ENCODE measurements at regions not wholly inside any gene's neighbourhood (a gene's known extent, or its start where the extent isn't known, plus 50 kb on each side); places are given as distances from the start of the nearest gene placed in this dataset.

DNA sequence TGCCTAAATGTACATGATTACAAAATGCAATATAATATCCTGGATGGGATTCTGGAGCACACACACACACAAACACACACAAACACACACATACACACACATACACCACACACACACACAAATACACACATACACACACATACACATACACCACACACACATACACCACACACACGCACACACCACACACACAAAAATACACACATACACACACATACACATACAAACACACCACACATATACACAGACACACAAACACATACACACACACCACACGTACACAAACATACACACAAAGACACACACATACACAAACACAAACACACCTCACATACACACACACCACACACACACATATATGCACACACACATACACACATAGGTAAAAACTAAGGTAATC, 134.6 kb upstream of the SYNDIG1 start:
- DNase-seq (ENCODE audit: low read depth in 2 of 2), result no peak

DNA sequence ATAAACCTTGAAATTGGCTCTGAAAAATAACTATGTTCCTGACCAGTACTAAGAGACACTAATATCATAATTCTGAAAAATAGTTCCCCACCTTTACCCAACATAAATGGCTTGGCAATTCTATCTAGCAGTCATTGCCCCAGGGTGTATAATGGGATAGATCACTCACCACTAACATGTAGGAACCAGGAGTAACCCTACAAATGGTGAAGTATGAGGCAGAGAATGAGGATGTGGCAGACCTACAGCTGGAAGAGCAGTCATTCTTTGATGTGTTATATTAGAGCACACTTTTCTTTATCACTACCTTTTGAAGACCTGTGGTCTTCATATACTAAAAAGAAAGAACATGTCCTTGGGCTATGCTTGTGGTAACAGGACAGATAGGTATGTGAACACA, 136.5 kb upstream of the SYNDIG1 start:
- DNase-seq (ENCODE audit: low read depth in 2 of 2), result no peak

DNA sequence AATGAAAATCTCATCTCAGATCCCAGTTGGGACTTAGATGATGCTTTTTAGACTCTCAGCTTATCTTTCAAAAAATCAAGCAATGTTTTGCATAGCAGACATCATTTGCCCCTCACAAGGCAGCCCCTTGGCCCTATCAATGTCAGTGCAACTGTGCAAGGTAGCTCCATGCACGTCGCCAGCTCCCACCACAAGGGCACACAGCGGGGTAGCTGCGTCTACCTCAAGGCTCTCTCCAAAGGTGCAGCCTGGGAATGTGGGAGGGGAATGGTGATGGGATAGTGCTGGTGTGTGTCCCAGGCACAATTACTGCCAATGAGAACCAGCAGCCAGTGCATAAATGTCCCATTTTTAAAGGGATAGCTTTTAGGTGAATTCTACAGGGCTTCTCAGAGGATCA, 137.5 kb upstream of the SYNDIG1 start:
- no peak for DNase-seq (ENCODE audit: low read depth in 2 of 2)

DNA sequence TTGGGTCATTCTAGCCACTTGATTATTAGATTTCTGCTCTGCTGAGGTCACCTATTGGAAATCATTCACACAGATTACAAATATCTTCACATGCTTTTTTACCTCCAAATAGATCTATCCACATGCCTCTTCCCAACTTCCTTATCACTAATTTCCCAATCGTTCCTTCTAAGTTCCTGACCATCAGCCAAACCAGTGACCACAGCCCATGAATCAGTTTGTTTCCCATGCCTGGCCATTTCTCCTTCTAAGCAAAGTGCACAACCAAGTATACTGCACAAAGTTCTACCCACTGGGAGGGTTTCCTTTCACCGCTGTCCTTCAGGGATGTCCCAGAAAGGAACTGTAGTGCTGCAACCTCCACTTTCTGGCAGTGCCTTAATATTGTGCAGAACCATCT, 140.5 kb upstream of the SYNDIG1 start:
- no peak for DNase-seq (ENCODE audit: low read depth in 2 of 2)

DNA sequence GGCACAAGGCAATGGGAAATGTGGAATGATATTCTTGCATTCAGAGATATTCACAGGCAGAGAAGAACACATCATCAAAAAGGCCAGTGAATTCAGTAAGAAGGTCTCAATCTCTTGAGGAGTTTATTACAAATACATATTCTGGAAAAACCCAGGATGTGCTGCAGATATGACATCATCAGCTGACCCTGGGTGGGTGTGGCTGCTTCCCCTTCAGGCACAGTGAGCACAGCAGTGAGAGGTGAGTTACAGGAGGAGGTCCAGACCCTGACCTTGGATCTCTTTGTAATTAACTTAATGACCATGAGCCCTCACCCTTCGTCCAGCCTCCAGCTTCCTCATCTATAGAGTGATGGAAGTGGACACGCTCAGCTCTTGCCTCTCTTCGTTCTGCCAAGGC, 147.5 kb upstream of the SYNDIG1 start:
- no peak for DNase-seq (ENCODE audit: low read depth in 2 of 2)

DNA sequence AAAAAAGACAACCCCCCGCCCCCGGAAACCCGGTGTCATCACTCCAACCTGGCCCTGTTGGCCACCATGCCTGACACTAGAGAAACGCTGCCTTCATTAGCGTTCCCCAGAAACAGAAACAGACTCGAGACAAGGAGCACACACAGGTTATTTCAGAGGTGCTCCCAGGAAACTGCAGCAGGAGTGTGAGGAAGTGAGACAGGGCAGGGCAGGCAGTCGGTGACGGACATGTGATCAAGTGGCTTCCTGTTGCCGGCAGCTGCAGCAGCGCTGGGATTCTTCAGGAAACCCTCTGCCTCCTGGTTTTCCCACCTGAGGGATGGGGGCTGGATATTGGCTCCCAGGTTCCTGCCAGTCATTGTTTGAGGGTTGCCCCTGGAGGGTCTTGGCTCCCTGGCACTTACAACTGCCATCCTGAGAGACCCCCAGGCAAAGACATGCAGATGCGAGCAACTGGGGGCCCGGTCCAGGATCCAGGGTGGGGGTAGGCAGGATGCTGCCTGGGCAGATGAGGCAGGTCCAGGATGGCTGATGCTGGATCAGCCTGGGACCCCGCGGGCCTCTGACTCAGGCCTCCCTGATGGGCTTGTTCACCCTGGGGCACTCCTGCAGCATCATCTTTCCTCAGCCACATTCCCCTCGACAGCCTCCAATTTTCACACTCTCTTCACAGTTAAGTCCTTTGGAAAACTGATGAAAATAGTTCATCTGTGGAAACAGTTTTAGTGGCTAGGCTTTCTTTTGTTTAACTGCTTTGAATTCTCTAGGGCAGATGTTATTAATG, 150.7 kb upstream of the SYNDIG1 start:
- DNase-seq (ENCODE audit: low read depth in 2 of 2), result no peak

DNA sequence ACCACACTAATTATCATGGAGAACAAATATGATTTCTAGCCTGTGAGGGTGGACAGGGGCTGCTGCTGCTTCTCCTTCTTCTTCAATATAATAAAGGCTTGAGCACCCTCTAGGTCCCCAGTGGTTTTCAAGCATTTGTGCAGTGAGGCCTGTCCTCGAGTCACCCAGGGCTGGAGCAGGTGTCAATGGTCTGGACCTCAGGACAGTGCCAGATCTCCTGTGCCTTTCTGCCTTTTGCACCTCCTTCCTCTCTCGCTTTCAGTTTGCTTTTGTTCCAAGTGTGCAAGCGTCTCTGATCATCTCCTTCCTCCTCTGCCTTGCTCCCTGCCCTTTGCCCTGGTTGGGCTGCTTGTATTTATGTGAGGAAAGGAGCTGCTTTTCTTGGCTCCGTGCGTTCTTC, 152.2 kb upstream of the SYNDIG1 start:
- no peak for DNase-seq (ENCODE audit: low read depth in 2 of 2)

DNA sequence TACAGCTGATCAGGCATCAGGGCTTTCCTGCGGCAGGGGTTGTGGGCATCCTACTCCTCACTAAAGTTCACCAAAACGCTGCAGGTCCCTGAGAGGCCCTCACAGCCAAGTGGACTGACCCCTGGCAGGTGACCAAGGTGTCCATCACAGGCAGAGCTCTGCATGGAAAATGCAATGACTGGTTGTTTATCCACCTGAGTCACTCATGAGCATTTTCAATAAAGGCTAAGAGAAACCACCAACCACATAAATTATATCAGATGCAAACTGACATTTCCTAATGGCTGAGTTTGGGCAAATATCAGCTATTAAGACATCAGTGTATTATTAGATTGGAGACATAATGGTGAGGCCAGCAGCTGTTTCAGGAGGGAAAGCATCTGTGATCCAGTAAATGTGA, 152.7 kb upstream of the SYNDIG1 start:
- no peak for DNase-seq (ENCODE audit: low read depth in 2 of 2)

DNA sequence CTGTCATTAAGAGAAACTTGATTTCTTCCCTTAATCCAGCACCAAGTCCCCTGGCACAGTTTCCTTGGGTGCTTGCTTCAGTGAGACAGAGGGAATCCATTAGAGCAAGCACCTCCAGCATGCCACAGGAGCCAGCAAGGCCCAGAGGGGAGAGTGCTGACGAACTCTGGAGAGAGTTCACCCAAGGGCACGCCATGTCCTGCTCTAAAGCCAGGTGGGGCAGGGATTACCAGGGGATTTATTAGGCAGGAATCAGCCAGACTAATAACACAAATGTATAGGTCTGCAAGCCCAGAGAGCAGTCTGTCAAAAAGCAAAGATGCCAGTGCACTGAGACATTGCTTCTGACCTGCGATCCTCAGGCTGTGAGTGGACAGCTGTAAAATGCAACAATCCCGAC, 155.4 kb upstream of the SYNDIG1 start:
- DNase-seq (ENCODE audit: low read depth in 2 of 2), result no peak

DNA sequence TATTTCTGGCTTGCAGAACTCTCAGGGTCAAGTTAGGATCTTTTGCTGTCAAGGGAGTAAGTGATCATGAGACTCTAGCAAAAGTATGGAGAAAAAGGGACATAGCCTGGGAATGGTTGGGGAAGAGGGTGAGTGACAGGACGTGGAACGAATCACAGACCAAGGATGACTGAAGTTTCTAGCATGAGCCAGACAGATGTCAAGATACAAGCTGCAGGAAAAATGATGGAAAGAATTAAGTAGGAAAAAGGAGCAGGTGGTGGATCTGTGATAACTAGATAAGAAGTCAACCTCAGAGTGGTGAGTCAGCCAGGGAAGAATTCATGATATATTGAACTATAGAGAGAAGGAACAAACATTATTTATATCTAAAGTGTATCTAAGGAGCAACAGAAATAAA, 159.8 kb upstream of the SYNDIG1 start:
- peak in 1 of 2 experiments; percentile 3 for DNase-seq (ENCODE audit: low read depth in 2 of 2)

DNA sequence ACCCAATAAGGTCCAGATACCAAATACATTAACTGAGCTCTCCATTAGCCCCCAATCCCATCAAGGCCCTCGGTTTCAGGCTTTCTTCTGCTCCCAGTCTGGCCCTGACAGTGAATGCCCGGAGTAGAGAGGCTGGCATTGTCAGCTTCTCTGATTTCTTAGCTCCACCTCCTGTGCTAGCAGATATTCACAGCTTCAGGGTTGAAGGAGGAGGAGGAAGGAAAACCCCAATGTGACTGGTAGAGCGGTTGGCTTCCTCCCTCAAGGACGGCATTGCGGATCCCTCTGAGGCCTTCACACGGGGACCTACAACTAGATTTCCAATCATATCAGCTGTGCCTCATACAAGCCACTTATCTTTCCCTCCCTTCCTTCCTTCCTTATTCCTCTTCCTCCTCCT, 164.1 kb upstream of the SYNDIG1 start:
- DNase-seq (ENCODE audit: low read depth in 2 of 2), result no peak

DNA sequence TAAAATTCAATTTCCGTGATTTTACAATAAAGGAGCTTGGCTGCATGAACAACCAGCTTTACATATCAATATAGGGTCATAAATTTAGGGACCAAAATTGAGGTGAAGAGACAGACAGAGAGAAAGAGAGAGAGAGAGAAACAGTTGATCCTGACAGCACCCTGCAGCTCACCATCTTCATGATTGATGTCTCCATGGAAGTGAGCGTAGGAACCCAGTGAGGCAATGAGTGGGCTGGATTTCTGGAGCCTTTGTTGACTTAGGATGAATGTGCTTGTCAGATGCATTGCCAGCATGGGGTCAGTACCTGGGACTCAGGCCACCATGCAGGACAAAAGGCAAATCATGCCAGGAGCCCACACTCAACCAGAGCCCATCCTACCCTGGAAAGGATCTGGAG, 165.1 kb upstream of the SYNDIG1 start:
- DNase-seq (ENCODE audit: low read depth in 2 of 2), result no peak

DNA sequence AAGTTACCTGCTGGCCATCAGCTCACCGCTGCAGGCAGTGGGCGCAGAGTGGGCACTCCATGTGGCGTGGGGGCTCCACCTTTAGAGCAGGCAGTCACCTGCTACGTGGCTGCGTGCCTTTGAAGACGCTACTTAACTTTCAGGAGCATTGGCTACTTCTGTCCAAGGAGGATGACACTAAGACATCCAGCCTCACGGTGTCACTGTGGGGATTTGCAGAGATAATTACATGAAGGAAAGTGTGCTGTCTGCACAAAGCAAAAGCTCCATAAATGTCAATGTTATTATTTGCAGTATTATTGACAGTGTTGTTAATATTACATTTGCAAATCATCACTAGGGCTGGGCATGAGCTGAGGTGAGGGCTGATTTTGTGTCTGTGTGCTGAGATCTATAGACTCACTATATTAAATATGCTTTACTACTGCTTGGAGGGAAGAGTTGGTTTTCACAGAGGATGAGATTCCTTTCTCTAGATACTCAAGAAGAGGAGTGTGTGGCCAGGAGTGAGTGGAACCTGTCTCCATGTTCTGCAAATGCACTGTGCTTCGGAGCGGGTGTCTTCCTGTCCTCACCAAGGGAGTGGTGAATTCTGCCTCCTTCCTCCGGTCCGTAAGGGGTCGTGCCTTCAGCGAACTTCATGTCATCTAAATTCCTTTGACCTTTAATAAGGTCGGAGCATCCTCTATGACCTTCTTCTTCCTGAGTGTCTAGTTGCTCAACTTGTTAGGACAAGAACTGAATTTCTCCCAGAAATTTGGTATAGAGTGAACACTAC, 165.8 kb upstream of the SYNDIG1 start:
- no peak for DNase-seq (ENCODE audit: low read depth in 2 of 2)

DNA sequence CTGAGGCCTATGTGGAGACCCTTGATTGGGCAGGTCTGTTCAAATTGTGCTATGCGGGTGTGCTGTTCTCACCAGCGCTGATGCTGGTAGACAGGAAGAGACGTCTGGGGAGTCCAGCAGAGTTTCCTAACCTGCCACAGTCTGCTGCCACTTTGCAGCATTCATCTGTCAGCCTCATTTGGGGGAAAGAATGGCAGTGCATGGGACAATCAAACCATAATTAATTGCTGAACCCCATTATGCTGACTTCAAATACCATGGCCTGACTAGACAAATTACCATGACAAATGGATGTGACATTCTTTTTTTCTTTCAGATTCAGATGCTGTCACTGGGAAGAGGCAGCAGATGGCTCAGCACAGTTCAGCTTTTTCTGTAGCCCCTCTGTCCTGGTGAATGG, 171.4 kb upstream of the SYNDIG1 start:
- no peak for DNase-seq (ENCODE audit: low read depth in 2 of 2)

DNA sequence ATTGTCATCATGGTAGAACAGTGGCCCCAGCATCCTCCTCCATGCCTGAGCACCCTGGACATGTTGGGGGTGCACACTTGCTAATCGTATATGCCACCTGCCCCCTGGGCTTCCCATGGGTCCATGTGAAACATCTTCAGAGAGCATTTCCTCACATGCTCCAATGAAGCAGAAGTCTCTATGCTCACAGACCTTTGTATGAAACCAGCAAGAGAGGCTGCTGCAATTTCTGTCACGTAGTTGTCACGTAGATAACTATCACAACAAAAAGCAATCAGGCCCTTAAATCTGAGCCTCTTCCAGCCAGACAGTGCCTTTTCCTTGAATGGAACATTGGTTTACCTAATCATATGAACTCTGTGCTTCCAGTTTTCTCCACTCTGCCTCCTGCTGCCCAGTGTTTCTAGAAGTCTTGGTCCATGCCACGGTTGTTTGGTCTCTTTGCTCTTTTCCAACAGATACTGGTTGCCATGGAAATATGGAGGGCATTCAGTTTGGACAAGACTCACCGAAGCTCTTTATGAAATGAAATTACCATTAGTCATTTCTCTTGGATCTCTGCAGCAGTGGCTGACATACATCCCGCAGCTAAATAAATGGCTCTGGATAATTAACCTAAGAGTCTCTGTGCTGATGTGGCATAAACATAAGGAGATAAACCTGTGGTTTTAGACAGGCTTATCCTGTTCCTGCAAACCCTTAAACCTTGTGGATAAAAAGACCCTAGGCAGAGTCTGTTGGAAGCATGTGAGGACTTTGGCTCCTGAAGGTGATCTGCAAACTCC, 172.8 kb upstream of the SYNDIG1 start:
- DNase-seq (ENCODE audit: low read depth in 2 of 2), result no peak

DNA sequence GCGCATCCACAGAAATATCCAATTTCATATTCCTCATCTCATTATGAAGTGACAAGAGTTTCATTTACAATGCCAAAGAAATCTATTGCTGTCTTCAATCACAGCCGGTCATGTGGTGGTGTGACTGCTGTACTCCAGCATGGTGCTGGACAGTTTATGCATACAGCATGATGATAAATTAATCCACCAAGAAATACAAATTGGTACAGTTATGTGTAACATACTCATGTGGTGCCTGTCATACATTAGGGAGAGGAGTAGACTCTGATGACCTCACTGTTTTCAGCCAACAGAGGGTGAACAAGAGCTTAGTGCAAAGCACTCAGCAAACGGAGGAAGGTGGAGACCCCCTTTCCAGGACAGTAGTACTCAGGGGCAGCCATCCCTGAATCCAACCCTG, 178.4 kb upstream of the SYNDIG1 start:
- no peak for DNase-seq (ENCODE audit: low read depth in 2 of 2)

DNA sequence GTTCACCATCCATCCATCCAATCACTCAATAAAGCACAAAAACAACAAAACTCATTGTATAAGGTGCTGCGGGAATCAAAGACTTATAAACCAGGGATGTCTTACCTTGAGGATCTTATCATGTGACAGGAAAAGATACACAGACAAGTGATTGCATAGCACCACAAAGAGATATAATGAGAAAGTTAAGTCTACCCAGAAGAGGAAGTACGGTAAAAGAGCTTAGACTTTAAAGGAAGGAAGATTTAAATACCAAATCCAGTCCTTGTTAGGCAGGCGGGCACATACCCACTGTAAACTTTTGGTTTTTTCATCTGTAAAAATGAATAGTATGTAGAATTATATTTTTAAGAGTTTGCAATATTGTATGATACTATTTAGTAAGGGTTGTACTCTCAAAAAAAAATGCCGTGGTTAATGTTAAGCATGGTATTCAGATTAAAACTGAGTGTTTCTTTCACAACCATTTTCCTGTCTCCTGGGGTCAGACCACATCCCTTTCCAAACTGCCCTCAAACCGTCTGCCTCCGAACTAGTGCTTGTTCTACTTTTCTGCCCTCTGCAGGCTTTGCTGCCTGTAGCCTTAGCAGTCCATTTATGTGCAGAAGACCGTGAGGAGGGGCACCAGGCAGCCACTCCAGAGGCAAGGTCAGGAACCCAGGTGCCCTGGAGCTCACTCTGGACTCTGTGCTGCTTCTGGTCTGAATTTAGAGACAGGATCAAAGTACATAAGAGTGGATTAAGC, 179.5 kb upstream of the SYNDIG1 start:
- no peak for DNase-seq (ENCODE audit: low read depth in 2 of 2)

DNA sequence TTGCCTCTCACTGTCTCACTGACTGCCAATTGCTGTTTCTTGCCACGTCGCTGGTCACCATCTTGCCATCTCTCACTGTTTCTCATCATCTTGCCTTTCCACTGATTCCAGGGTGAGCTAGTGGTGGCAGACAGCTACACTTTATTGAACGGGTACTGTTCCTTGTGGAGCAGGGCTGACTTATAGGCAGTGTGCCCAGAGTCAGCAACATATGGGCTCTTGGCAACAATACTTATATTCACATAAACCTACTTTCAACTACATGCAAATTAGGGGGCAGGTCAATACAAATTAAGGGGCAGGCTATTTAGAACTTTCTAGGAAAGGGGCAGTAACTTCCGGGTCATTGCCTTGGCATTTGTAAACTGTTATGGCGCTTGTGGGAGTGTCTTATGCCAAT, 186.2 kb upstream of the SYNDIG1 start:
- no peak for DNase-seq (ENCODE audit: low read depth in 2 of 2)

DNA sequence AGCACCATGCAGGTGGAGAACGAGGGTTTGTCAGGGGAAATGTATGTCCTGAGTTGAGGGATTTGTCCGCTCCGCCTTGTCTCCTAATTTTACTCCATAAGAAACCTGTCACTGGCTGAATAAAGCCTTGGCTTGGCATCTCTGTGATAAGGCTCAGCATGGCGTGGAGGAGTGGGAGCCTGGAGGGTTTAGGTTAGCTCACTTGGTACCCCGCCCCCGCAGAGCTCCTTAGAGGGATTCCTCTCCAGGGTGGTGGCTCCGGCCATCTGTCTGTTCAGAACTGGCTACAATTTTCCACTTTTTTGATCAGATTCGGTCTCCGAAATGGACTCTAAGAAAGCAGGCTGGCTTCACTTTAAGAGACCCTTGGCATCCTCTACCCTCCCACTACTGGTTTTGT, 192.2 kb upstream of the SYNDIG1 start:
- DNase-seq (ENCODE audit: low read depth in 2 of 2), result no peak

DNA sequence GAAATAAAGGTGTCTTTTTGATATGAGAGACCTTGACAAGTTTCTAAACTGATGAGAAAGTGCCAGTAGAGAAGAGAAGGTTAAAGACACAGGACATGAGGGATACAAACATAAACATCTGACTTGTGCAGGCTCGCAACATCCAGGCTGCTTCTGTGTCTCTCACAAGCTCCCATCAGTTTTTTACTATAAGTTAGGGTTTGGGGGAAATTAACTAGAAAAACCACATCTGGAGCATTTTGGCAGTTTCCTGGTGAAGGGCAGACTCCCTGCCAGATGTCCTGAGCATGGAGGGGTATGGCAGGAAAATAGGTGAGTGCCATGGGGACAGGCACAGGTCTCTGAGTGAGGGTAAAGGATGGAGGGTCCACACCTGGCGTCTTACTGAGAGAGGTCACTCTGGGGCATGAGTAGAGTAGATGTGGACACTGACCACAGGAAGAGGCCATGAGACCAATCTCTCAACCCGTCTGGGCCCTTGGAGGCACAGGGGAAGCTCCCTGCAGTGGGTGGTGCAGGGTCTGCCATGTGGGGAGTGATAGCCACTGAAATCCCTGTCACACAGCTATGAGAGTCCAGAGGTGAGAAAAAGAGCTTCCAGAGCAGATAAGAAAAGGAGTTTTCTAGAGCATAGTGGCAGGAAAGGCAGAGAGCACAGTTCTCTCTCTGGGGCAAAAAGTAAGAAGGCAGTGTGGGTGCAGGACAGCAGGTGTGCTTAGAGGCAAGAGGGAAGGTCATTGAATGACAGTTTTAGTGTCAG, 193.3 kb upstream of the SYNDIG1 start:
- DNase-seq (ENCODE audit: low read depth in 2 of 2), result no peak

DNA sequence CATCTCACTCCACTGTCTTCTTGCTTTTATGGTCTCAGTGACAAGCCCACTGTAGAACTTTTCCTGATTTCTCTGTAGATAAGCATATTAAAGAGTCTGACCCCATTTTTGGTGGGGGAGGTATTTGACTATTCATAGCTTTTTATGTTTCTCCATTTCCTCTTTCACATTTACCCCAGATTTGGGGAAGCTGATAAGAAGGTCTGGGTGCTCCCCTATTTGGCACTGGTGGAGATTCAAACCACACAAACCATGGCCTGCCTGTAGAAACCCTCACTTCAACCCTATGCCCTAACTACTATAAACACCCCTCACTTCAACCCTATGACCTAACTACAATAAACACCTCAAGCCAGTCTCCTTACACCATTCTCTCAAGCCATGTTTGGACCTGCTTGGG, 196.2 kb upstream of the SYNDIG1 start:
- DNase-seq (ENCODE audit: low read depth in 2 of 2), result no peak

All from fibroblast of skin of left biceps (primary cell).